Stomach (tissue), 8 donors: ENCODE measurements at regions not wholly inside any gene's neighbourhood (a gene's known extent, or its start where the extent isn't known, plus 50 kb on each side); places are given as distances from the start of the nearest gene placed in this dataset.
"Not testable (repeated sequence)": the region's sequence is repeated elsewhere in the genome, so short reads cannot be mapped to it uniquely, and the experiment has no call there.

ENCODE experiments used
- DNase-seq, 2 donors: peaks; one replicate each; pipeline versions ENCODE4 v3.0.0 to v3.0.0-alpha.2; 2013 to 2019
- H3K27ac ChIP-seq, 5 donors: fragments of 200-600 bp in 4 of 5; sonication (generic) in 4 of 5; one replicate each; pipeline ENCODE4 v1.5.1; 2013 to 2019; ENCODE audit warnings: mild to moderate bottlenecking in 1 of 5, moderate library complexity in 1 of 5
- H3K27me3 ChIP-seq, 3 donors: fragments of 200-600 bp; sonication (generic); one replicate each; pipeline ENCODE4 v1.5.1; 2017 to 2019; ENCODE audit warnings: mixed run types in 1 of 3
- H3K36me3 ChIP-seq, 4 donors: fragments of 200-600 bp; sonication (generic); 1 replicate in 3 of 4; 2 replicates in 1 of 4; pipeline ENCODE4 v1.5.1; 2016 to 2019
- H3K4me1 ChIP-seq, 4 donors: fragments of 200-600 bp; sonication (generic); one replicate each; pipeline ENCODE4 v1.5.1; 2016 to 2019
- H3K4me3 ChIP-seq, 4 donors: fragments of 200-600 bp; sonication (generic) in 3 of 4; one replicate each; pipeline ENCODE4 v1.5.1; 2016 to 2019; ENCODE audit warnings: mild to moderate bottlenecking in 1 of 4
- H3K9me3 ChIP-seq, 4 donors: fragments of 200-600 bp; sonication (generic); one replicate each; pipeline ENCODE4 v1.5.1; 2016 to 2019
- EP300 ChIP-seq: sonication (generic); formaldehyde crosslinking; IDR thresholded peaks from one replicate; pipeline ENCODE4 v1.6.1; 2017; ENCODE audit warnings: antibody characterized with exemption
- POLR2A ChIP-seq, 4 donors: fragments of 450-650 bp; IDR thresholded peaks; one replicate each; pipeline ENCODE4 v1.6.1; 2016; ENCODE audit warnings: antibody characterized with exemption in 4 of 4, control low read depth in 2 of 4, mild to moderate bottlenecking in 1 of 4, moderate library complexity in 1 of 4
- POLR2AphosphoS5 ChIP-seq, 3 donors: sonication (generic); formaldehyde crosslinking; IDR thresholded peaks; one replicate each; pipeline ENCODE4 v1.6.1; 2016; ENCODE audit warnings: antibody characterized with exemption in 3 of 3
- WGBS, 5 donors: extraction: QIAGEN DNeasy Blood & Tissue Kit in 3 of 5; methylation state at CpG; one replicate each; pipeline versions ENCODE4 v1.1.5 to v1.1.7; 2013 to 2018; 5-methylcytosine and 5-hydroxymethylcytosine counted together
- intact Hi-C: fragments of 100-400 bp; cut with DNase I; formaldehyde crosslinking; loops from one replicate; pipeline ENCODE4 v1.15.1; 2023; ENCODE audit warnings: low total_unique reads
- TF ChIP-seq, protein P1 (sequence below), 7 experiments: fragments of 450-650 bp in 4 of 7; fragments of 200-600 bp in 3 of 7; sonication (generic) in 3 of 7; IDR thresholded peaks; one replicate each; pipeline ENCODE4 v1.5.1; 2016 to 2019; ENCODE audit warnings: antibody characterized with exemption in 7 of 7, control low read depth in 2 of 7, mild to moderate bottlenecking in 1 of 7
- donor health status: healthy with polysubstance abuse.
- donor health status: Bipolar disorder and iron deficiency.
- donor health status: healthy.

DNA sequence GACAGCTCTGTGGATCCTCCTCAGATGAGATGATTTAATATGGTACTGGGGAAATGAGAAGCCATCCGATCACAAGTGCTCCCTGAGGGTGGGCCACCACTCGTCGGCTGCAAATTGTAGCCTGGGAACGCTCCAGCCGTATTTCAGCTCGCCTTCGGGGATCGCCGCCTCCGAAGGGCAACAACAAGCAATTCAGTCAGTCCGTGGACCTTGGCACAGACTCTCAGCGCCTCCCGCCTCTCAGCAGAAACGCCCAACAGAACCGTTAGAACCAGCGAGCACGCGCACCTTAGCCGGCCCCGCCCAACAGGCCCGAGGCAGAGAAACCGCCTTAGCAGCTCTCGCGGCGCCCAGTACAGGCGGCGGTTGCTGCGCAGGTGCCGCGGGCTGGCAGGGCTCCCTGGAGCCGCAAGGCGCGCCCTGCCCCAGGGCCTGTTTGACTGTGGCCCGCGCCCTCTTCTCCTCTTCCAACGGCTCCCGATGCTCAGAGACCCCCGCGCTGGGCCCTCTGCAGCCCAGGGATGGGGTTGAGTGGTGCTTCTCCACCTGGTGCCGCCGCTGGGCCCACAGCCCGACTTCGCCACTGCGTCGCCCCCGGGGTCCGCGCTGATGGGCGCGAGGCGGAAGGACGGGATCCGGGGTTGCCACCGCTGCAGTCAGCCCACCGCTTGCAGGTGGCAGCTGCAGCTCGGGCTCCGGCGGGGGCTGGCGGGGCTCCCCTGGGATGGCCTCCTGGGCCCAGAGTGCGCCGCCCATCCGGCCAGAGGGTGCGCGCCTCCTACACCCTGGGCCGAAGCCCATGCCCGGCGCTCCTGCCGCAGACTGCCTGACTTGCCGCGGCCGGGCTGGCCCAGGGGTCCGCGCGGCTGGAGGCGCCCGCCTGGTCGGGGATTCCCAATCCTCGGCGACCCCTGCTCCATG is 77.9 kb upstream of the PABPC3 start:
- intact Hi-C loops, H3K27ac ChIP-seq, H3K9me3 ChIP-seq, H3K36me3 ChIP-seq: not testable (repeated sequence)
- 1 to 4% (median 2%) methylated on average over 29 to 79 of the region's 79 CpGs for WGBS, 5 donors
- peak; percentile 51 to 79 for DNase-seq
- H3K27me3 ChIP-seq = peaks cover 0 to 72% (median 23%) of the 10 kb centered on the region in 3 donors
- H3K4me1 ChIP-seq = peaks cover 6 to 17% (median 14%) of the 10 kb centered on the region in 4 donors
- peak overlapping the region; percentile 9 to 51 (median 40) for H3K4me3 ChIP-seq

- TF ChIP-seq EP300 = no peak
- no peak for TF ChIP-seq POLR2AphosphoS5 (IDR thresholded peaks at IDR 0.05)
- no peak for TF ChIP-seq POLR2A (IDR thresholded peaks at IDR 0.05)
- TF ChIP-seq, protein P1, sequence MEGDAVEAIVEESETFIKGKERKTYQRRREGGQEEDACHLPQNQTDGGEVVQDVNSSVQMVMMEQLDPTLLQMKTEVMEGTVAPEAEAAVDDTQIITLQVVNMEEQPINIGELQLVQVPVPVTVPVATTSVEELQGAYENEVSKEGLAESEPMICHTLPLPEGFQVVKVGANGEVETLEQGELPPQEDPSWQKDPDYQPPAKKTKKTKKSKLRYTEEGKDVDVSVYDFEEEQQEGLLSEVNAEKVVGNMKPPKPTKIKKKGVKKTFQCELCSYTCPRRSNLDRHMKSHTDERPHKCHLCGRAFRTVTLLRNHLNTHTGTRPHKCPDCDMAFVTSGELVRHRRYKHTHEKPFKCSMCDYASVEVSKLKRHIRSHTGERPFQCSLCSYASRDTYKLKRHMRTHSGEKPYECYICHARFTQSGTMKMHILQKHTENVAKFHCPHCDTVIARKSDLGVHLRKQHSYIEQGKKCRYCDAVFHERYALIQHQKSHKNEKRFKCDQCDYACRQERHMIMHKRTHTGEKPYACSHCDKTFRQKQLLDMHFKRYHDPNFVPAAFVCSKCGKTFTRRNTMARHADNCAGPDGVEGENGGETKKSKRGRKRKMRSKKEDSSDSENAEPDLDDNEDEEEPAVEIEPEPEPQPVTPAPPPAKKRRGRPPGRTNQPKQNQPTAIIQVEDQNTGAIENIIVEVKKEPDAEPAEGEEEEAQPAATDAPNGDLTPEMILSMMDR (IDR thresholded peaks at IDR 0.05) = no peak
- H3K4me3 ChIP-seq = peak overlapping the region; percentile 9 to 51 (median 40)
- H3K27me3 ChIP-seq = peaks cover 0 to 71% (median 23%) of the 10 kb centered on the region in 3 donors
- no peak for DNase-seq
- intact Hi-C loops = no loop called here
- no peaks in the 10 kb centered on the region for H3K36me3 ChIP-seq
- peaks cover 6 to 17% (median 14%) of the 10 kb centered on the region in 4 donors for H3K4me1 ChIP-seq
- no peak overlapping the region for H3K27ac ChIP-seq
- 0 to 6% (median 4%) methylated on average over 2 to 24 of the region's 24 CpGs; no CpG with 5 or more reads in 1 of the 5 donors for WGBS, 5 donors
- no peaks in the 10 kb centered on the region for H3K9me3 ChIP-seq
Observed at GRCh38 chr13:25018729-25019115, 77.2 kb upstream of the PABPC3 start.

- H3K36me3 ChIP-seq, intact Hi-C loops, H3K27ac ChIP-seq, H3K4me3 ChIP-seq, DNase-seq, H3K9me3 ChIP-seq: not testable (repeated sequence)
- H3K4me1 ChIP-seq = peaks cover 6 to 17% (median 14%) of the 10 kb centered on the region in 4 donors
- 91 to 95% (median 91%) methylated on average over 9 to 16 of the region's 16 CpGs for WGBS, 5 donors
- H3K27me3 ChIP-seq = peaks cover 0 to 68% (median 26%) of the 10 kb centered on the region in 3 donors
Observed at GRCh38 chr13:25019741-25020140, 76.2 kb upstream of the PABPC3 start.

DNA sequence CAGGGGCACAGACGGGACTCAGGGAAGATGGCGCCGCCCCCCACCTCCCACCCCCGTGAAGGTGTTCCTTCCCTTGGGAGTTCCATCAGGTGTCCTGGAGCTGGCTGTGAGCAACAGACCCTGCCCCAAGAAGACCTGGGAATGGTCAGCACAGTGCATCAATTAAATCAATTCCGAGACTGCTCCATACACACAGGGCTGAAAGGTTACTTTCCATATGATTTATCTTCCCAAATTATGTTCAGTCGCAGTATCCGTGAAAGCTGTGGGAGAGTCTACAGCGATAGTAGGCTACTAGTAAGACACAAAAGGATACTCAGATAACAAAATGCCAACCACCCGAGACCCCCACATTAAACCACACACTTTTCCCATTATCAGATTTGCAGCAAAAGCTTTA is 71.8 kb upstream of the PABPC3 start:
- 62 to 73% (median 68%) methylated on average over 9 of the region's 9 CpGs for WGBS, 5 donors
- no peak overlapping the region for H3K27ac ChIP-seq
- no peaks in the 10 kb centered on the region for H3K9me3 ChIP-seq
- H3K36me3 ChIP-seq = no peaks in the 10 kb centered on the region
- no peak for DNase-seq
- H3K4me1 ChIP-seq = no peaks in the 10 kb centered on the region
- TF ChIP-seq, protein P1 (IDR thresholded peaks at IDR 0.05) = no peak
- TF ChIP-seq EP300 (no peak), POLR2AphosphoS5 (IDR thresholded peaks at IDR 0.05) (no peak), POLR2A (IDR thresholded peaks at IDR 0.05) (no peak)
- no peak overlapping the region for H3K4me3 ChIP-seq
- peaks cover 0 to 37% (median 5%) of the 10 kb centered on the region in 3 donors for H3K27me3 ChIP-seq
- intact Hi-C loops = no loop called here

DNA sequence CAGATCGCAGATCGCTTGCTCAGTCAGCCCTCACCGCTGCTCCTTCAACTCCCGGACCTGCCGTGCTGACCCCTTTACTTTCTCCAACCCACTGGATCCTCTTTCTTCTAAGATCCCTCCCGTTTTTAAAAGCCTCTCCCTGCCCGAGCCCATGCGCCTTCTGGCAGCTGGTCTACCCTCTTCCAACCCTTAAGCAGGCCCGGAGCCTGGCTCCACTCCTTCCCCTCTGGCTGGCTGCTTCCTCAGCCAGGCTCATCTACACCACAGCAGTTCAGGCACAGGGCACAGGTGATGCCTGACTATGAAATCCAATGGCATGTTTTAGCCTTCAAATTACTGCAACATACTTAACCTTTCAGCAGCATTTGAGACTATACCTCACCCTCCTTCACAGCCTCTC is 63.8 kb upstream of the PABPC3 start:
- DNase-seq = no peak
- no peak overlapping the region for H3K27ac ChIP-seq
- intact Hi-C loops = no loop called here
- TF ChIP-seq EP300 (no peak), POLR2AphosphoS5 (IDR thresholded peaks at IDR 0.05) (no peak), POLR2A (IDR thresholded peaks at IDR 0.05) (no peak)
- TF ChIP-seq, protein P1 (IDR thresholded peaks at IDR 0.05) = no peak
- no peaks in the 10 kb centered on the region for H3K36me3 ChIP-seq
- H3K27me3 ChIP-seq = peaks cover 0 to 28% (median 0%) of the 10 kb centered on the region in 3 donors
- 81 to 84% (median 82%) methylated on average over 9 of the region's 9 CpGs for WGBS, 5 donors
- H3K4me3 ChIP-seq = no peak overlapping the region
- no peaks in the 10 kb centered on the region for H3K9me3 ChIP-seq
- no peaks in the 10 kb centered on the region for H3K4me1 ChIP-seq
